NCI-H1092 (cell line): ENCODE measurements at regions not wholly inside any gene's neighbourhood (a gene's known extent, or its start where the extent isn't known, plus 50 kb on each side); places are given as distances from the start of the nearest gene placed in this dataset.

Experiments
- DNase-seq: peaks from one replicate; lab custom pipeline; 2025; lab: John Stamatoyannopoulos, UW

DNA sequence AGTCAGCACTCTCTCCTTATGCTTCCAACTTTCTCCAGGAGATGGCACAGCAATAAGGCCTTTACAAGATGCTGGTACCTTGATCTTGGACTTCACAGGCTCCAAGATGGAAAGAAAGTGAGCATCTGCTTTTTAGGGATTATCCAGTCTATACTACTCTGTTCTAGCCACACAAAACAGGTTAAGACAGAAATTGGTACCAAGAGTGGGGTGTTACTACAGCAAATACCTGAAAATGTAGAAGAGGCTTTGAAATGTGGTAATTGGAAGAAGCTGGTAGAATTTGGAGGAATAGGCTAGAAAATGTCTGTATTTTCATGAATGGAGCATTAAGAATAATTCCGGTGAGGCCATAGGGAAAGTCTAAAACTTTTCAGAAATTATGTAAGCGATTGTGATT, 484.8 kb upstream of the GRIA1 start:
- DNase-seq: no peak

DNA sequence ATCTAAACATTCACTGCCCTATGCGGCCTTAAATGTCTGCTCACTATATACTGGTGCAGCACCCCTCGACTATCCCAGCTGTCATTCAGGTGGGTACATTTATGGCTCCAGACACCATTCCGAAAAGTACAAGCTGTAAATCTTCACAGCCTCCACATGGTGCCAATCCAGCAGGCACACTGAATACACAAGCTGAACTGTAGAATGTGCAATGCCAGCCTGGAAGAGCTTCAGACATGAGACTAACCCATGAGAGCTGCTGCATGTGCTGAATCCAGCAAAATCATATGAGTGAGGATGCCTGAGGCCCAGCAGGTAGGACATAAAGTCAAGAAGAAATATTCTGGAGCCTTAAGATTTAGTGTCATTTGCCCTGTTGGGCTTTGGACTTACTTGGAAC, 483.8 kb upstream of the GRIA1 start:
- no peak for DNase-seq

DNA sequence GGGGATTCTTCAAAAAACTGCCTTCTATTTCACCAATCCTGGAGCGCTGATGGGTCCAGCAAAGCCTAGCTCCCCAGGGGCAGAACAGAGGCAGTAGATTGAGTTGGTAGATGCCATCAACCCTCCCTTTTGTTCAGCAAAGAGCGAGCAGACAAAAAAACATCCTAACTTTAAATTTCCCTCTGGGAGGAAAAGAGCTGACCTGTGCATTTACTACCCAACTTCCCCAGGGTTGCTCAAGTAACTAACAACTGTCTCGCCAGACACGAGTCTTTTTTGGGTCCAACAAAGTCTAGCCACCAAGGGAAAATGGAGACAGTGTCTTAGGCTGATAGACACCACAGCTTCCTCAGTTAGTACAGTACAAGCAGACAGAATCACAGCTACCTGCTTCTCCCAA, 476.3 kb upstream of the GRIA1 start:
- DNase-seq: no peak

DNA sequence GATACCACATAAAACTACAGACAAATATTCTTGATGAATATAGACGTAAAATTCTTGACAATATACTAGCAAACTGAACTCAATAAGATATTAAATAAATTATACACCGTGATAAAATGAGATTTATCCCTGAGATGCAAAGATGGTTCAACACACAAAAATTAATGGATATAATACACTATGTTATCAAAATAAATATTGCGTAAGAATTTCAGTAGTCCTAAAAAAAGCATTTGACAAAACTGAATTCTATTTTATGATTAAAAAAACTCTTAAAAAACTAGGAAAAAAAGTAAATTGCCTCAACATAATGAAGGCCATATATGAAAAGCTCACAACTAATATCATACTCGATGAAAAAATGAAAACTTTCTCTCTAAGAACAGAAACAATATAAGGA, 472.3 kb upstream of the GRIA1 start:
- no peak for DNase-seq

DNA sequence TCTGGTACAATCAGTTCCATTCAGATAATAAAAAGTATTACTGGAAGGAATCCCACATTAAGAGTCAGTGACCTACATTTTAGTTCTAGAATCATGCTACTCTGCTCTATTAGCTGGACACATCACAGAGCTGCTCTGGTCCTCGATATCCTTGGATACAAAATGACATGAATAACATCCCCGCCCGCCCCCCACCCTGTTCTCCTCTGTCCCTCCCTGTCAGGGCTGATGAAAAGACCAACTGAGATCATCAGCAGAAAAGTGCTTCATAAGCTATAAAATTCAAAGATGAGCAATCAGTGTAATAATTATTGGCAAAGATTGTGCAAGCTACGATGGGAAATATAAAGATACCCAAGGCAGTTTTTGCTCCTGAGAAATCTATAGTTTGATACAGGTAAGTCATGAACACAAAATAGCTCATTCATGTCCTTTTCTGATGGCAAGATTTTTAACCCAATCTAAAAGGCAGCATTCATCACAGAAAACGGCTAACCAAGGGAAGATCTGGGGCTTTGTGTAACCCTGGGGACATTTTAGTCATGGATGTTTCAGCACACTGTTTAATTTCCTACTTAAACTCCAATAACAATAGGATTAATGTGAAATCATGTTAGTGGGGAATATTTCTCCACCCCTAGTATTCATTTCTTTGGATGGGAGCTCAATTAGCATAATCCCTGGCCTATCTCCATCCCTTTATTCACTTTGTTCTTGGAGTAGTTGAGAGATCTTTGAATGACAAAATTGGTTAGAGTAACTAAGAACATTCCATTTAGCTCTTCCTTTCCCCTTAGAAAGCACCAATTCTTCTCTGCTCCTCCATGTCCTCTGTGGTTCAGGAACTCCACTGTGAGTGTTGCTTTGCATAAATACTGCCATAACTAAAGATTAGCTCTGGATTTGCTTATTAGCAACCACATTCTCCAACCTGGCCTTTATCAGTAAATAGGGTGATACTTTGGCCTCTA, 459.4 kb upstream of the GRIA1 start:
- no peak for DNase-seq

GRCh38 chr5:153039501-153039900, 451.0 kb upstream of the GRIA1 start:
- DNase-seq: no peak

DNA sequence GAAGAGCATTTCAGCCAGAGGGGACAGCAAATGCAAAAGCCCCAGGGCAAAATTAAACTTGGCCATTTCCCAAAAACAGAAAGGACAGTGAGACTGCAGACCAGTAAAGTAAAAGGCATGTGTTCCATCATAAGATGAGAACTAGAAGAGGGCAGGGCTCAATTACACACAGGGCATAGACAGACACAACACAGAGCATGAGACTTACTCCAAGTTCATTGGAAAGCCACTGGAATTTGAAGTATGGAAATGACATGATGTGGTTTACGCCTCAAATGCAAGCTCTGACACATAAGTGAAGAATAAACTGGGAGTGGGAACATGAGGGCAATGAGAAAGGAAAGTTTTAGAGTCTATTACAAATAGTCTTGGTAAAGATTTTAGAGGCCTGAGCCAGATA, 446.6 kb upstream of the GRIA1 start:
- DNase-seq: no peak

DNA sequence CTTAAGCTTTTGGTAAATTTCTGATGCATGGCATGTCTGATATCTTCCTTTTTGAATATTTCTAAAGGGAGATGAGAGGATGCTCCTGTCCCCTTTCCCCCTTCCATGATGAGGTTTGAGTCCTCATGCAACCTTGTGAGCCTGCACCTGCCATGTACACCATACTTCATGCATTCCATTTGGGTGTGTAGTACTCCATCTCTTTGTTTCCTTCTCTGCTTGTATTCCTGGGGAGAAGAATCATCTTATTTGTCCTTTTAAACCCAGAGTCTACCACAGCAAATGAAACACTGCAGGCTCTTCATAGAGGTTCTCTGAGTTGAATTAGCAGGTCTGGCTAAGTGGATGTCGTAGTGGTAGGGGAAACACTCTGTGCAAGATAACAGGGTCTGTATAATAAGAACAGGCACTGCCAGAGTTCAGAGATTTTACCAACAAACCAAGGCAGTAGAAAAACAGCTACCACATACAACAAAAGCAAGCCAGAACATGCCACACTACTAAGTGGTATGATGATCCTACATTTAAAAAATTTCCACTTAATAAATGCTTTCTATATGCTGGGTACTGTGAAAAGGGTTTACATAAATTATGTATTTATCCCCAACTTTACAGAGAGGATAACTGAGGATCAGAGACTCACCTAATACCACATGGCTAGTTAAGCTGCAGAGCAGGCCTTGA, 439.8 kb upstream of the GRIA1 start:
- no peak for DNase-seq

DNA sequence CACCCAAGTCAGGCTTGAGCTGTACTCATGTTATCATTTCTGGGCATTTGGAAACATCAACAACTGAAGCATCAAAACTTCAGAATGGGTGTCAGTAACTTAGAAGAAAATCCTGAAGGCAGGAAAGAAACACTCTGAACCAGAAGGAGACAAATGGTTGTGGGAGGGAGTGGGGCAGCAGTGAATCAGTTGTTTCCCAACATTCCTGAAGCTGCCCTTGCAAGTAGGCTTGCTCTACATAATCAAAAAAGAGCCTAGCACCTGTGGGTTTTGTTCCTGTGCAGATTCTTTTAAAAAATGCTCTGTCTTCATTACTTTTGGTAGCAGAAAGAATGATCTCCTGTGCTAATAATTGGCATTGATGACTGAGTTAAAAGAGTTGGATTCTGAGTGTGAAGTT, 424.2 kb upstream of the GRIA1 start:
- DNase-seq: no peak

- DNase-seq: no peak
Observed at GRCh38 chr5:153067869-153068268, 422.6 kb upstream of the GRIA1 start.

- DNase-seq: no peak
Observed at GRCh38 chr5:153079396-153079795, 411.1 kb upstream of the GRIA1 start.

- DNase-seq: no peak
Observed at GRCh38 chr5:153080940-153081339, 409.5 kb upstream of the GRIA1 start.

DNA sequence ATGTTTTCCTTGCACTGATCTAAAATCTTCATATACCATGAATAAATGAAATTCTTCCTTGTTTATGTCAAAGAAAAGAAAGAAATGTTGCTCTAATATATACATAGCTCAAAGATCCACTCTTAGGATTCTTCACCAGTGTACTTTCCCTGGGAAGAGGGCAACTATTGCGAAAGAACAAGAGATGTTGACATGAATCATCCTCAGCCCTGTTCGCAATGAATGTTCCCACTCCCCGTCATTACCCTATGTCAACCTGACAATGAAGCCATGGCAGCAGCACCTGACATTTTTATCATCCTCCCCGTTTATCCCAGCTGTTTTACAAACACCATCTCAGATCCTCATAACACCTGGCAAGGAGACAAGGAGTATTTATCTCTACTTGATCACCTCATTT, 409.1 kb upstream of the GRIA1 start:
- DNase-seq: no peak

DNA sequence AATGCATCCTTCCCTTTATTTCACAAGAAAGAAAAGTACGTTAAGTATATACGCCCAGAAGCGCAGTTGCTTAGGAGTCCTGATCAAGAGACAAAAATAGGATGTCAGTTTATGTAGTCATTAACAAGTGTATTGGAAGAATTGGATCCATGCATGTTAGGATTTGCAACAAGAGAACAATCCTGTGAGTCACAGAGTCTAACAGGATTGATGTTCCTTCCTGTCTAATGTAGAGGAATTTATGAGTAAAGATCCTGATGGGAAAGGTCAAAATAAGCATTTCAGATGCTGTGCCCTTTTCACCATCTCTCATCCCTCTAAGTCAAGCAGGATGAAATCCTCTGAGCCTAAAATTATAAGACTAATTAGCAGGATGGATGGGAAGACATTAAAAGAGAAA, 406.0 kb upstream of the GRIA1 start:
- no peak for DNase-seq

- DNase-seq: no peak
Observed at GRCh38 chr5:153086486-153086885, 404.0 kb upstream of the GRIA1 start.

DNA sequence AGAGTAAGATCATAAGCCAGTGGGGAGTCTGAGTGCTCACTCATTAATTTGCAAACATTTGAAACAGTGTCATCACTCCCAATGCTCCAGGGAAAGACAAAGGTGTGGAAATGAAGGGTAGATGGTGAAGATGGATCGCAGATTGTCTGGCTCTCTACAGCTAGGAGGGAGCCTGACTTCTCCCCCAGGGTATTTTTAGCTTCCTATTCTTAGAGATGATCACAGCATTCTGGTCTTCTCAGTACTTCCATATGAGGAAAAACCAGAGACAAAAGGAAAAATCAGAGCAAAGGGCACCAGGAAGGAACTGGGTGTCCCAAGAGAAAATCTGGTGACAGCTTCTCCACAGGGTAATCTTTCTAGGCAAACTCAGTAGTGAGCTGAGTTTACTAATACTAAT, 401.9 kb upstream of the GRIA1 start:
- DNase-seq: no peak

GRCh38 chr5:153094333-153094732, 396.1 kb upstream of the GRIA1 start:
- no peak for DNase-seq

GRCh38 chr5:153096381-153096780, 394.1 kb upstream of the GRIA1 start:
- no peak for DNase-seq

DNA sequence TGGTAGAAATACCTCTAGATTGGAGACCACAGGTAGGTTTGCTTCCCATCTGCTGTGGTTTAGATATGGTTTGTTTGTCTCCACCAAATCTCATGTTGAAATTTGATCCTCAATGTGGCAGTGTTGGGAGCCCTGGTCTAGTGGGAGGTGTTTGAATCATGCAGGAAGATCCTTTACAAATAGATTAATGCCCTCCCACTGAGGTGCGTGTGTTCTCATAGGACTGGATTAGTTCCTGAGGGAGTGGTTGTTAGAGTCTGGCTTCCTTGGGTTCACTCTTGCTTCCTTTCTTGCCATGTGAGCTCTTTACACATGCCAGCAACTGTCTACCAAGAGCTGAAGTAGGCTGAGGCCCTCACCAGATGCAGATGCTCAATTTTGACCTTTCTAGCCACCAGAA, 391.1 kb upstream of the GRIA1 start:
- DNase-seq: no peak

DNA sequence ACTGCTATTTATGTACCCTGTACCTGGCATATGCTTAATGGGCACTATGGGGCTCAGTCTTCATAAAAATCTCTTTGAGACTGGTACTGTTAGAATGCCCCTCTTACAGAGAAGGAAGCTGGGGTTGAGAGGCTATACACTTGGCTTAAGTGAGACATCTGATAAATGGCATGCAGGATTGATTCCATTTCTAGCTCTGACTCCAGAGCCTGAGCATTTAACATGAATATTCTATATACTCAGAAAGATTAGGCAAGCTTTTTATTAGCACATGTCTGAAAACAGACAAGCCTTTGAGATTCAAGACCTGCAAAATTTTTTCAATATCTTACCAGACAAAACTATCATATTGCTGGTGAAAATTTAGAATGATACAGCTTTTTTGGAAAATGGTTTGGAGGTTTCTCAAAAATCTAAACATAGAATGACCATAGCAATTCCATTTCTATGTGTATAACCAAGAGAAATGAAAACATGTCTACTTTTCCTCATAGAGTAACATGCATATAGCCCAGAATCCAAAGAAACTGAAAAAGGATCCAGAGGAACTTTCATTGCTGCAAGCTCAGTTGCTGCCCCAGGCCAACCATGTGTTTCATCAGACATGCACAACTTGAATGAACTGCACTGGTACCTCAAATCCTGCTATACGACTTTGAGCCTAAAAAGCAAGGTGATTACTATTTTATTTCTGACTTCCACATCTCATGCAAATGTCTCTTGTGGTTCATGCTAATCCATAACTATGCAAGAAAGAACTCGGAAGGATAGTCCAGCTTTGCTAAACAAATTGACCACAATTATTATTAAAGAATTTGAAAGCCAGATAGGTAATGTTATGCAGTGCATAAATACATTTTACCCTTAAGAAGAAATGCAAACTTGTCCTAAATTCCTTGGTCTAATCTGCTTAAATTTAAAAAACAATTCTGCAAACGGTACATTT, 389.0 kb upstream of the GRIA1 start:
- DNase-seq: no peak

DNA sequence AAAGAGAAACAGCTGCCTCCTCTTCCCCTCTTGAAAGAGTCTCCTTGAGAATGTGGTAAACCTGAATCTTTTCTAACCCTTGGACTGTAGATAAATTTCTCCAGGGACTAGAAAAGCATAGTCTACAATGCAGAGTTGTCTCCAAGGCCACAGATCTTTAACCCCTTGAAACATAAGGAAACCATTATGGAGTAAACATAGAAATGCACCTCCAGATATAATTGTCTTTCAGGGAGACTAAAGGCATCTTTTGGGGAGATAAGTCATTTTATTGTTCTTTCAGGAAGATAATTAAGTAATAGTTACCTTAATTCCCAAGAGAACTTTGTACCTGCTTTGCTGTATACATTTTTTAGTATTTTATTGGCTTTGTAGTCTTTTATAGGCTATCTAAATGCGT, 373.6 kb upstream of the GRIA1 start:
- no peak for DNase-seq

DNA sequence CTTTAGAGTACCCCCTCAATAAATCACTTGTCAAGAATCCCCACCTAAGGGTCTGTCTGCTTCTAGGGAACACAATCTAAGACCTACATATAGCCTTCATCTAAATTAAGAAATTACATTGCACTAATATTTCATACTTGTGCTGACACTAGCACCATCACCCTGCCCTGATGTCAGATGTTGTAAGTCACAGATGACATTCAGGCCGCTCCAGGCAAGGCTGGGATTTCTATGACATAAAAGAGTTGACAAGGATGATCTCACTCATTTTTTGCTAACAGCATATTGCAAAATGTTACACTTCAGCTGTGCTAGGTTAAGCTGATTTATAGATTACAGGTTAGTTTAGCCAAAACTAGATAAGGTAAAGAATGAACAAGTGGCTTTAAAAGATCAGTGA, 372.5 kb upstream of the GRIA1 start:
- DNase-seq: no peak
